ENCODE measurements at regions not wholly inside any gene's neighbourhood (a gene's known extent, or its start where the extent isn't known, plus 50 kb on each side); places are given as distances from the start of the nearest gene placed in this dataset.

GRCh38 chr4:105059337-105059736 is 87.3 kb upstream of the TET2 start:
- H3K9me3 Mint-ChIP-seq, result no peaks in the 10 kb centered on the region
- intact Hi-C loops (cut with micrococcal nuclease), result no loop called here
- Histone ChIP-seq H3K36me3 (ENCODE audit: control insufficient read depth in 2 of 3, insufficient read depth in 3 of 3, low read length in 3 of 3) (no peaks in the 10 kb centered on the region), H3K4me1 (ENCODE audit: control insufficient read depth in 2 of 2, insufficient read depth in 2 of 2, low read length in 2 of 2) (no peaks in the 10 kb centered on the region), H3K27me3 (ENCODE audit: control insufficient read depth in 2 of 2, insufficient read depth in 2 of 2, low read length in 2 of 2) (no peaks in the 10 kb centered on the region), H3K9me3 (ENCODE audit: control insufficient read depth in 2 of 3, low read length in 3 of 3) (no peaks in the 10 kb centered on the region), H3K4me3 (ENCODE audit: low read length) (no peak overlapping the region), H3K27ac (ENCODE audit: low read depth, low read length) (no peak overlapping the region)
- no peak overlapping the region for H3K4me3 Mint-ChIP-seq
- no peaks in the 10 kb centered on the region for H3K36me3 Mint-ChIP-seq
- peak; percentile 59 for ATAC-seq
- H3K27me3 Mint-ChIP-seq, result no peaks in the 10 kb centered on the region
- ChIA-PET CTCF (interaction anchor here (0.6 kb wide), 1 partner anchor 347 kb away, joined by 3 read pairs; no protein-coding TSS in a partner anchor), POLR2A (no interaction called here)
- DNase-seq, result no peak
- peaks cover 10 to 30% (median 11%) of the 10 kb centered on the region in 7 donors for H3K4me1 Mint-ChIP-seq
- no peak overlapping the region for H3K27ac Mint-ChIP-seq

GRCh38 chr4:105060628-105061027 is 86.0 kb upstream of the TET2 start:
- H3K4me3 Mint-ChIP-seq, result peak overlapping the region in 1 of 10 donors; percentile 37
- no peaks in the 10 kb centered on the region for H3K27me3 ChIP-seq (ENCODE audit: control insufficient read depth in 2 of 2, insufficient read depth in 2 of 2, low read length in 2 of 2)
- no peaks in the 10 kb centered on the region for H3K9me3 Mint-ChIP-seq
- POLR2A ChIA-PET, result no interaction called here
- no peak overlapping the region for H3K4me3 ChIP-seq (ENCODE audit: low read length)
- peaks cover 10 to 30% (median 11%) of the 10 kb centered on the region in 7 donors for H3K4me1 Mint-ChIP-seq
- H3K4me1 ChIP-seq (ENCODE audit: control insufficient read depth in 2 of 2, insufficient read depth in 2 of 2, low read length in 2 of 2), result no peaks in the 10 kb centered on the region
- H3K36me3 ChIP-seq (ENCODE audit: control insufficient read depth in 2 of 3, insufficient read depth in 3 of 3, low read length in 3 of 3), result no peaks in the 10 kb centered on the region
- H3K27me3 Mint-ChIP-seq, result no peaks in the 10 kb centered on the region
- no peaks in the 10 kb centered on the region for H3K9me3 ChIP-seq (ENCODE audit: control insufficient read depth in 2 of 3, low read length in 3 of 3)
- H3K36me3 Mint-ChIP-seq, result no peaks in the 10 kb centered on the region
- peak overlapping the region in 1 of 9 donors; percentile 85 for H3K27ac Mint-ChIP-seq
- CTCF ChIA-PET, result no interaction called here
- no peak overlapping the region for H3K27ac ChIP-seq (ENCODE audit: low read depth, low read length)
- intact Hi-C loops (cut with micrococcal nuclease), result loop anchor here in 1 of 2 donors (2.0 to 5.0 kb wide), 3 partner anchors 86 to 412 kb away; partner anchors contain the start of genes PPA2 and TET2
- no peak for DNase-seq
- peak; percentile 82 for ATAC-seq

GRCh38 chr4:105061136-105061696 is 85.5 kb upstream of the TET2 start:
- no peaks in the 10 kb centered on the region for H3K9me3 Mint-ChIP-seq
- ATAC-seq, result peak; percentile 49
- no peaks in the 10 kb centered on the region for H3K4me1 ChIP-seq (ENCODE audit: control insufficient read depth in 2 of 2, insufficient read depth in 2 of 2, low read length in 2 of 2)
- no peak overlapping the region for H3K27ac ChIP-seq (ENCODE audit: low read depth, low read length)
- no peaks in the 10 kb centered on the region for H3K36me3 ChIP-seq (ENCODE audit: control insufficient read depth in 2 of 3, insufficient read depth in 3 of 3, low read length in 3 of 3)
- no peaks in the 10 kb centered on the region for H3K27me3 ChIP-seq (ENCODE audit: control insufficient read depth in 2 of 2, insufficient read depth in 2 of 2, low read length in 2 of 2)
- peaks cover 10 to 30% (median 11%) of the 10 kb centered on the region in 7 donors for H3K4me1 Mint-ChIP-seq
- intact Hi-C loops (cut with micrococcal nuclease), result loop anchor here in 1 of 2 donors (2.0 to 5.0 kb wide), 3 partner anchors 86 to 411 kb away; partner anchors contain the start of genes PPA2 and TET2
- no peaks in the 10 kb centered on the region for H3K9me3 ChIP-seq (ENCODE audit: control insufficient read depth in 2 of 3, low read length in 3 of 3)
- H3K36me3 Mint-ChIP-seq, result no peaks in the 10 kb centered on the region
- H3K4me3 Mint-ChIP-seq, result peak overlapping the region in 5 of 10 donors; percentile 4 to 64 (median 34)
- POLR2A ChIA-PET, result interaction anchor here (1.1 kb wide), 1 partner anchor 413 kb away, joined by 4 read pairs; the partner anchor contains the start of gene PPA2
- H3K4me3 ChIP-seq (ENCODE audit: low read length), result no peak overlapping the region
- H3K27ac Mint-ChIP-seq, result peak overlapping the region in 3 of 9 donors; percentile 14 to 85 (median 26)
- H3K27me3 Mint-ChIP-seq, result no peaks in the 10 kb centered on the region
- DNase-seq, result peak in 1 of 9 donors; percentile 39
- CTCF ChIA-PET, result no interaction called here

GRCh38 chr4:105061731-105062130 is 84.9 kb upstream of the TET2 start:
- H3K27me3 Mint-ChIP-seq, result no peaks in the 10 kb centered on the region
- peak overlapping the region in 5 of 10 donors; percentile 4 to 64 (median 34) for H3K4me3 Mint-ChIP-seq
- H3K36me3 Mint-ChIP-seq, result no peaks in the 10 kb centered on the region
- Histone ChIP-seq H3K9me3 (ENCODE audit: control insufficient read depth in 2 of 3, low read length in 3 of 3) (no peaks in the 10 kb centered on the region), H3K4me1 (ENCODE audit: control insufficient read depth in 2 of 2, insufficient read depth in 2 of 2, low read length in 2 of 2) (no peaks in the 10 kb centered on the region), H3K27ac (ENCODE audit: low read depth, low read length) (no peak overlapping the region), H3K4me3 (ENCODE audit: low read length) (no peak overlapping the region), H3K27me3 (ENCODE audit: control insufficient read depth in 2 of 2, insufficient read depth in 2 of 2, low read length in 2 of 2) (no peaks in the 10 kb centered on the region), H3K36me3 (ENCODE audit: control insufficient read depth in 2 of 3, insufficient read depth in 3 of 3, low read length in 3 of 3) (no peaks in the 10 kb centered on the region)
- CTCF ChIA-PET, result no interaction called here
- H3K9me3 Mint-ChIP-seq, result no peaks in the 10 kb centered on the region
- peaks cover 10 to 30% (median 11%) of the 10 kb centered on the region in 7 donors for H3K4me1 Mint-ChIP-seq
- POLR2A ChIA-PET, result interaction anchor here (1.1 kb wide), 1 partner anchor 412 kb away, joined by 4 read pairs; the partner anchor contains the start of gene PPA2
- intact Hi-C loops (cut with micrococcal nuclease), result loop anchor here in 1 of 2 donors (2.0 to 5.0 kb wide), 3 partner anchors 85 to 411 kb away; partner anchors contain the start of genes PPA2 and TET2
- peak overlapping the region in 1 of 9 donors; percentile 51 for H3K27ac Mint-ChIP-seq
- ATAC-seq (no peak), DNase-seq (no peak)

- DNase-seq, result no peak
- H3K4me3 Mint-ChIP-seq, result no peak overlapping the region
- CTCF ChIA-PET, result no interaction called here
- H3K36me3 Mint-ChIP-seq, result no peaks in the 10 kb centered on the region
- Histone ChIP-seq H3K27me3 (ENCODE audit: control insufficient read depth in 2 of 2, insufficient read depth in 2 of 2, low read length in 2 of 2) (no peaks in the 10 kb centered on the region), H3K4me1 (ENCODE audit: control insufficient read depth in 2 of 2, insufficient read depth in 2 of 2, low read length in 2 of 2) (no peaks in the 10 kb centered on the region), H3K9me3 (ENCODE audit: control insufficient read depth in 2 of 3, low read length in 3 of 3) (no peaks in the 10 kb centered on the region), H3K36me3 (ENCODE audit: control insufficient read depth in 2 of 3, insufficient read depth in 3 of 3, low read length in 3 of 3) (no peaks in the 10 kb centered on the region), H3K4me3 (ENCODE audit: low read length) (no peak overlapping the region), H3K27ac (ENCODE audit: low read depth, low read length) (no peak overlapping the region)
- no peak for ATAC-seq
- peaks cover 4 to 6% (median 5%) of the 10 kb centered on the region in 7 donors for H3K4me1 Mint-ChIP-seq
- peaks cover 3 to 16% (median 8%) of the 10 kb centered on the region in 5 donors for H3K27me3 Mint-ChIP-seq
- POLR2A ChIA-PET, result no interaction called here
- intact Hi-C loops (cut with micrococcal nuclease), result no loop called here
- no peaks in the 10 kb centered on the region for H3K9me3 Mint-ChIP-seq
- H3K27ac Mint-ChIP-seq, result no peak overlapping the region
Measured at GRCh38 chr4:105066401-105066800, 80.3 kb upstream of the TET2 start.

- Histone ChIP-seq H3K27ac (ENCODE audit: low read depth, low read length) (no peak overlapping the region), H3K36me3 (ENCODE audit: control insufficient read depth in 2 of 3, insufficient read depth in 3 of 3, low read length in 3 of 3) (no peaks in the 10 kb centered on the region), H3K4me3 (ENCODE audit: low read length) (no peak overlapping the region), H3K4me1 (ENCODE audit: control insufficient read depth in 2 of 2, insufficient read depth in 2 of 2, low read length in 2 of 2) (no peaks in the 10 kb centered on the region), H3K9me3 (ENCODE audit: control insufficient read depth in 2 of 3, low read length in 3 of 3) (no peaks in the 10 kb centered on the region), H3K27me3 (ENCODE audit: control insufficient read depth in 2 of 2, insufficient read depth in 2 of 2, low read length in 2 of 2) (no peaks in the 10 kb centered on the region)
- no peak for ATAC-seq
- H3K4me3 Mint-ChIP-seq, result no peak overlapping the region
- CTCF ChIA-PET, result no interaction called here
- DNase-seq, result no peak
- POLR2A ChIA-PET, result no interaction called here
- H3K27me3 Mint-ChIP-seq, result peaks cover 3 to 21% (median 8%) of the 10 kb centered on the region in 5 donors
- H3K27ac Mint-ChIP-seq, result no peak overlapping the region
- H3K36me3 Mint-ChIP-seq, result no peaks in the 10 kb centered on the region
- H3K4me1 Mint-ChIP-seq, result no peaks in the 10 kb centered on the region
- intact Hi-C loops (cut with micrococcal nuclease), result no loop called here
- no peaks in the 10 kb centered on the region for H3K9me3 Mint-ChIP-seq
Measured at GRCh38 chr4:105067431-105067830, 79.2 kb upstream of the TET2 start.

GRCh38 chr4:105067946-105068345 is 78.7 kb upstream of the TET2 start:
- Histone ChIP-seq H3K27ac (ENCODE audit: low read depth, low read length) (no peak overlapping the region), H3K27me3 (ENCODE audit: control insufficient read depth in 2 of 2, insufficient read depth in 2 of 2, low read length in 2 of 2) (no peaks in the 10 kb centered on the region), H3K4me1 (ENCODE audit: control insufficient read depth in 2 of 2, insufficient read depth in 2 of 2, low read length in 2 of 2) (no peaks in the 10 kb centered on the region), H3K9me3 (ENCODE audit: control insufficient read depth in 2 of 3, low read length in 3 of 3) (no peaks in the 10 kb centered on the region), H3K36me3 (ENCODE audit: control insufficient read depth in 2 of 3, insufficient read depth in 3 of 3, low read length in 3 of 3) (no peaks in the 10 kb centered on the region), H3K4me3 (ENCODE audit: low read length) (no peak overlapping the region)
- ChIA-PET POLR2A (no interaction called here), CTCF (interaction anchor here (0.8 kb wide), 1 partner anchor 47 kb away, joined by 3 read pairs; no protein-coding TSS in a partner anchor)
- DNase-seq (no peak), ATAC-seq (no peak)
- Mint-ChIP-seq H3K4me3 (no peak overlapping the region), H3K4me1 (no peaks in the 10 kb centered on the region), H3K9me3 (no peaks in the 10 kb centered on the region), H3K27ac (no peak overlapping the region), H3K27me3 (peaks cover 3 to 21% (median 8%) of the 10 kb centered on the region in 5 donors), H3K36me3 (no peaks in the 10 kb centered on the region)
- intact Hi-C loops (cut with micrococcal nuclease), result no loop called here

Data from naive thymus-derived CD4-positive, alpha-beta T cell (primary cell).